CD4-positive, alpha-beta T cell (primary cell): ENCODE measurements at regions not wholly inside any gene's neighbourhood (a gene's known extent, or its start where the extent isn't known, plus 50 kb on each side); places are given as distances from the start of the nearest gene placed in this dataset.

Source experiments
- ATAC-seq: fragments of 200-7000 bp; cut with Tn5 transposase; one replicate; pipeline ENCODE4 v1.10.0; 2022; ENCODE audit warnings: mild to moderate bottlenecking; ENCODE audit not compliant: poor library complexity
- CTCF ChIA-PET: fragments of 350-600 bp; sonication (Branson Sonifier 250); formaldehyde crosslinking; loops from one replicate; lab custom pipeline; 2021; ENCODE audit warnings: antibody characterized with exemption, inconsistent platforms; lab: Charles Lee
- POLR2A ChIA-PET: fragments of 350-600 bp; sonication (Branson Sonifier 250); formaldehyde crosslinking; loops from one replicate; lab custom pipeline; 2021; ENCODE audit warnings: antibody characterized with exemption, inconsistent platforms; lab: Charles Lee
- DNase-seq, 14 experiments: peaks; one replicate each; pipeline ENCODE4 v3.0.0-alpha.2; 2013 to 2020; ENCODE audit warnings: mixed read lengths in 2 of 14
- H3K27ac ChIP-seq, 2 donors: one replicate each; pipeline versions ENCODE4 v1.5.1 to v1.7.0; 2013; ENCODE audit warnings: low read length in 2 of 2, low read depth in 1 of 2, mild to moderate bottlenecking in 1 of 2
- H3K27me3 ChIP-seq, 2 experiments: 1 replicate in 1 of 2; 2 replicates in 1 of 2; pipeline versions ENCODE4 v1.6.1 to v1.7.0; 2013; ENCODE audit warnings: low read length in 2 of 2, control low read depth in 1 of 2, mild to moderate bottlenecking in 1 of 2, moderate library complexity in 1 of 2; ENCODE audit not compliant: insufficient read depth in 2 of 2, control insufficient read depth in 1 of 2
- H3K36me3 ChIP-seq: one replicate; pipeline ENCODE4 v1.6.1; 2013; ENCODE audit warnings: low read length, control low read depth; ENCODE audit not compliant: insufficient read depth
- H3K4me1 ChIP-seq: one replicate; pipeline ENCODE4 v1.6.1; 2013; ENCODE audit warnings: low read length, control low read depth; ENCODE audit not compliant: insufficient read depth
- H3K4me3 ChIP-seq: one replicate; pipeline ENCODE4 v1.5.1; 2013; ENCODE audit warnings: mild to moderate bottlenecking, low read length, moderate library complexity
- H3K9me3 ChIP-seq, 2 experiments: 1 replicate in 1 of 2; 2 replicates in 1 of 2; pipeline versions ENCODE4 v1.6.1 to v1.7.0; 2013; ENCODE audit warnings: low read length in 2 of 2, mild to moderate bottlenecking in 2 of 2, control low read depth in 1 of 2, moderate library complexity in 1 of 2; ENCODE audit not compliant: control insufficient read depth in 1 of 2, insufficient read depth in 1 of 2
- H3K27ac Mint-ChIP-seq: one replicate; pipeline ENCODE4 v1.8.0; 2020; ENCODE audit warnings: mixed read lengths
- H3K27me3 Mint-ChIP-seq: one replicate; pipeline ENCODE4 v1.8.0; 2021; ENCODE audit warnings: mixed read lengths
- H3K36me3 Mint-ChIP-seq: one replicate; pipeline ENCODE4 v1.8.0; 2021; ENCODE audit warnings: low read depth, mixed read lengths
- H3K4me1 Mint-ChIP-seq: one replicate; pipeline ENCODE4 v1.8.0; 2021; ENCODE audit warnings: low read depth, mixed read lengths
- H3K4me3 Mint-ChIP-seq: one replicate; pipeline ENCODE4 v1.8.0; 2020; ENCODE audit warnings: mild to moderate bottlenecking, mixed read lengths
- H3K9me3 Mint-ChIP-seq: one replicate; pipeline ENCODE4 v1.8.0; 2020; ENCODE audit warnings: mixed read lengths
- intact Hi-C, 2 experiments: fragments of 100-400 bp; cut with DNase I in 1 of 2; cut with micrococcal nuclease in 1 of 2; formaldehyde crosslinking; loops; one replicate each; pipeline versions ENCODE4 v1.15.1 to v1.9.0; 2023 to 2025; cut with DNase I, micrococcal nuclease
- TF ChIP-seq, protein P1 (sequence below): fragments of 200-600 bp; IDR thresholded peaks from one replicate; pipeline ENCODE4 v1.8.0; 2022; ENCODE audit warnings: antibody characterized with exemption, mild to moderate bottlenecking

DNA sequence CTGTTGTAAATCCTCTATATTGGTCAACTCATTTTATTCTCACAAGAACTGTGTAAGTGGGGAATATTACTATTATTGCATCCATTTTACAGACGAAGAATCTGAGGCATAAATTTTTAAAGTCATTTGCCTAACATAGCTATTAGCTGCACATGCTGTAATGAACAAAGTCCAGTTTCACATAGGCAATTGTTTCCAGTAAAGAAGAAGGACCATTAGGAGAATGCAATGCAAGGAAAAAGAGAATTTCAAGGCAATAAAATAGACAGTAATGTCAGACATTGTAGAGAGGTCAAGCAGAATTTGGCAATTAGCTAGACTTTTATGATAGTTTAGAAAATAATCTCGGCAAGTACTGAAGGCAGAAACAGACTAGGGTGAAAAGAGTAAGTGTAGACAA lies 578.7 kb upstream of the NECTIN3 start:
- Histone ChIP-seq H3K36me3 (no peaks in the 10 kb centered on the region), H3K4me1 (no peaks in the 10 kb centered on the region), H3K27ac (no peak overlapping the region), H3K4me3 (no peak overlapping the region), H3K27me3 (no peaks in the 10 kb centered on the region), H3K9me3 (peaks cover 0 to 9% of the 10 kb centered on the region in 2 experiments)
- ATAC-seq (no peak), DNase-seq (no peak)
- H3K9me3 Mint-ChIP-seq, result peaks cover 4% of the 10 kb centered on the region
- TF ChIP-seq, protein P1, sequence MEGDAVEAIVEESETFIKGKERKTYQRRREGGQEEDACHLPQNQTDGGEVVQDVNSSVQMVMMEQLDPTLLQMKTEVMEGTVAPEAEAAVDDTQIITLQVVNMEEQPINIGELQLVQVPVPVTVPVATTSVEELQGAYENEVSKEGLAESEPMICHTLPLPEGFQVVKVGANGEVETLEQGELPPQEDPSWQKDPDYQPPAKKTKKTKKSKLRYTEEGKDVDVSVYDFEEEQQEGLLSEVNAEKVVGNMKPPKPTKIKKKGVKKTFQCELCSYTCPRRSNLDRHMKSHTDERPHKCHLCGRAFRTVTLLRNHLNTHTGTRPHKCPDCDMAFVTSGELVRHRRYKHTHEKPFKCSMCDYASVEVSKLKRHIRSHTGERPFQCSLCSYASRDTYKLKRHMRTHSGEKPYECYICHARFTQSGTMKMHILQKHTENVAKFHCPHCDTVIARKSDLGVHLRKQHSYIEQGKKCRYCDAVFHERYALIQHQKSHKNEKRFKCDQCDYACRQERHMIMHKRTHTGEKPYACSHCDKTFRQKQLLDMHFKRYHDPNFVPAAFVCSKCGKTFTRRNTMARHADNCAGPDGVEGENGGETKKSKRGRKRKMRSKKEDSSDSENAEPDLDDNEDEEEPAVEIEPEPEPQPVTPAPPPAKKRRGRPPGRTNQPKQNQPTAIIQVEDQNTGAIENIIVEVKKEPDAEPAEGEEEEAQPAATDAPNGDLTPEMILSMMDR, result no peak
- intact Hi-C loops, result no loop called here
- ChIA-PET POLR2A (no interaction called here), CTCF (no interaction called here)
- no peaks in the 10 kb centered on the region for H3K36me3 Mint-ChIP-seq
- H3K4me1 Mint-ChIP-seq, result no peaks in the 10 kb centered on the region
- H3K27me3 Mint-ChIP-seq, result peaks cover 13% of the 10 kb centered on the region
- H3K27ac Mint-ChIP-seq, result no peak overlapping the region
- H3K4me3 Mint-ChIP-seq, result no peak overlapping the region

DNA sequence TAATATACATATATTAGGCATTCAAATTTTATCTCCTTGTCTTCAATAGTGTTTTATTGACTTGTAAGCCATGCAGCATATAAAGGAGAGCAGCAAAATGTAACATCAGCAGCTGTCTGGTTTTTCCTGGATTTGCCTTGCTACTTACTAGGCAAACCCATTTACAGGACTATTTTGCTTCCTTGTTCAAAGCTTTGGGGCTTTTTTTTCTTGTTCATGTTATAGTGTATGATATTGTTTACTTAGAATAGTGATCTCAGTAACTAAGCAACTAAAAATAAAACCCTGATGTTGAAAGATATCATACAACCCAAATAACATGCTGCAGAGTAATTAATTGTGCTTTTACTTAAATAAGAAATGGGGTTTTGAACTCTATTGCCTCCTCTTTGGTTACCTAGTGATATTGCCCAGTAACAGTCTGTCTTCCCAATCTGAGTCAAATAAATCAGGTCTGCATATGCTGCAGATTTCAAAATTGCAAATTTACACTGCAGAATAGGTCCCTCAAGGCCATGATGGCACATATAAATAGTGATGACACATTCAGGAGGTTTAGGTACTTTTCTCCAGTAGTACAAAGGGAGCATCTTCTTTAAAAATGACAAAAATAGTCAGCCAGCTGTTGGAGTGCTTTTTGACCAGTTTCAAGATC lies 578.1 kb upstream of the NECTIN3 start:
- H3K27ac Mint-ChIP-seq, result no peak overlapping the region
- CTCF ChIA-PET, result no interaction called here

DNA sequence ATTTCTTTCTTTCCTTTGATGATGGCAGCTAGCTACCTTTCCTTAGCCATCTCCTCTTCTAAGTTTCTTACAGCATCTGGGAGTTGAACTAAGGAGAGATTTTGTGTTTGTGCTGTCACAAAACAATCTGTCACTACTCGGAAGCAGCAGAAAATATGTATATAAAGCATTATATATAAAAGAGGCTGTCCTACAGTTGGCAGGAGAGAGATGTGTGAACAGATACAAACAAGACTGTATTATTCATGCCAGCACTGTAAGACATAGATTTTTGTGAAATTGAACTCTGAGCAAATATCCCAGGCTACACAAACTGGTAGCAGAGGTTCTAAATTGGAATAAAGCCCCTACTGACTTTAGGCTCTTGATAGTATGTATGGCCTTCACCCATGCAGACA lies 577.5 kb upstream of the NECTIN3 start:
- Mint-ChIP-seq H3K27ac (no peak overlapping the region), H3K36me3 (no peaks in the 10 kb centered on the region), H3K27me3 (peaks cover 13% of the 10 kb centered on the region), H3K4me3 (no peak overlapping the region), H3K9me3 (no peaks in the 10 kb centered on the region), H3K4me1 (no peaks in the 10 kb centered on the region)
- Histone ChIP-seq H3K4me3 (no peak overlapping the region), H3K9me3 (peaks cover 0 to under 1% of the 10 kb centered on the region in 2 experiments), H3K36me3 (no peaks in the 10 kb centered on the region), H3K27ac (no peak overlapping the region), H3K4me1 (no peaks in the 10 kb centered on the region), H3K27me3 (no peaks in the 10 kb centered on the region)
- ATAC-seq (no peak), DNase-seq (no peak)
- POLR2A ChIA-PET, result no interaction called here
- intact Hi-C loops, result no loop called here
- TF ChIP-seq, protein P1, result no peak
- CTCF ChIA-PET, result no interaction called here

More for the DNA sequence above, 578.1 kb upstream of the NECTIN3 start:
- Histone ChIP-seq H3K27ac (no peak overlapping the region), H3K27me3 (no peaks in the 10 kb centered on the region), H3K4me3 (no peak overlapping the region), H3K9me3 (peaks cover 0 to 4% of the 10 kb centered on the region in 2 experiments), H3K4me1 (no peaks in the 10 kb centered on the region), H3K36me3 (no peaks in the 10 kb centered on the region)
- TF ChIP-seq, protein P1, result no peak
- Mint-ChIP-seq H3K27me3 (peaks cover 13% of the 10 kb centered on the region), H3K4me3 (no peak overlapping the region), H3K9me3 (no peaks in the 10 kb centered on the region), H3K4me1 (no peaks in the 10 kb centered on the region), H3K36me3 (no peaks in the 10 kb centered on the region)
- ATAC-seq (no peak), DNase-seq (no peak)
- POLR2A ChIA-PET, result no interaction called here
- intact Hi-C loops, result no loop called here
